Panc1 (cell line): ENCODE measurements at regions not wholly inside any gene's neighbourhood (a gene's known extent, or its start where the extent isn't known, plus 50 kb on each side); places are given as distances from the start of the nearest gene placed in this dataset.

ENCODE experiments used
- ATAC-seq: fragments of 200-7000 bp; cut with Tn5 transposase; 2 replicates; pipeline ENCODE4 v1.9.1; 2020; ENCODE audit warnings: mild to moderate bottlenecking, moderate library complexity
- BruUV-seq: library from RNA; stranded (reverse); fragments of 400-500 nt; replicated peaks from 2 replicates; lab custom pipeline; 2021; lab: Mats Ljungman, UMichigan
- CTCF ChIA-PET: fragments of 300-600 bp; sonication (Branson Sonifier 250); formaldehyde crosslinking; loops from one replicate; lab custom pipeline; 2022; ENCODE audit warnings: antibody characterized with exemption; lab: Charles Lee
- POLR2A ChIA-PET: fragments of 300-600 bp; sonication (Branson Sonifier 250); formaldehyde crosslinking; loops from one replicate; lab custom pipeline; 2022; ENCODE audit warnings: antibody characterized with exemption; lab: Charles Lee
- DNase-seq: peaks from one replicate; pipeline ENCODE4 v3.0.0-alpha.2; 2010; ENCODE audit warnings: low read depth, low spot score
- H3K27ac ChIP-seq: 2 replicates; pipeline ENCODE4 v1.5.1; 2011; ENCODE audit warnings: mild to moderate bottlenecking, low read length, inconsistent platforms
- H3K27me3 ChIP-seq: fragments of 200-500 bp; sonication (Bioruptor generic); 2 replicates; pipeline ENCODE4 v1.6.0; 2014; ENCODE audit warnings: low read length, inconsistent platforms; ENCODE audit not compliant: control insufficient read depth, insufficient read depth
- H3K36me3 ChIP-seq: fragments of 200-500 bp; sonication (Bioruptor generic); 2 replicates; pipeline ENCODE4 v1.5.1; 2014; ENCODE audit warnings: inconsistent platforms, mild to moderate bottlenecking, low read length, moderate library complexity; ENCODE audit not compliant: control insufficient read depth, insufficient read depth
- H3K4me1 ChIP-seq: 2 replicates; pipeline ENCODE4 v1.5.1; 2011; ENCODE audit warnings: inconsistent platforms, mild to moderate bottlenecking, low read length, moderate library complexity; ENCODE audit not compliant: control insufficient read depth, insufficient read depth
- H3K4me3 ChIP-seq, 2 experiments: 2 replicates each; pipeline ENCODE4 v1.5.1; 2011 to 2012; ENCODE audit warnings: low read depth in 2 of 2, low read length in 2 of 2, mild to moderate bottlenecking in 2 of 2, inconsistent platforms in 1 of 2, moderate library complexity in 1 of 2
- H3K9me3 ChIP-seq: fragments of 200-500 bp; sonication (Bioruptor generic); 2 replicates; pipeline ENCODE4 v1.5.1; 2014; ENCODE audit warnings: low read depth, mild to moderate bottlenecking, inconsistent platforms, low read length, moderate library complexity; ENCODE audit not compliant: control insufficient read depth, insufficient read depth
- POLR2AphosphoS5 ChIP-seq: IDR thresholded peaks from 2 replicates; pipeline ENCODE4 v1.6.1; 2012; ENCODE audit warnings: mild to moderate bottlenecking, low read depth, low read length, moderate library complexity
- SIN3A ChIP-seq: IDR thresholded peaks from 2 replicates; pipeline ENCODE4 v1.6.1; 2012; ENCODE audit warnings: low read depth, mild to moderate bottlenecking, low read length, moderate library complexity, borderline replicate concordance; ENCODE audit not compliant: insufficient read depth
- TCF7L2 ChIP-seq: IDR thresholded peaks from 2 replicates; pipeline ENCODE4 v1.6.1; 2011; ENCODE audit warnings: mild to moderate bottlenecking, low read depth, low read length, inconsistent platforms
- in situ Hi-C: cut with HindIII; loops from 2 replicates; pipeline ENCODE4 v1.10.0; 2016; ENCODE audit warnings: low sequenced_read_pairs, low pct_unique_long_range_greater_than_20kb
- intact Hi-C: fragments of 100-400 bp; cut with micrococcal nuclease; formaldehyde crosslinking; loops from one replicate; pipeline ENCODE4 v1.10.0; 2022; ENCODE audit not compliant: unreplicated experiment
- TF ChIP-seq, protein P1 (sequence below), 2 experiments: IDR thresholded peaks; 2 replicates each; pipeline ENCODE4 v1.6.1; 2011 to 2012; ENCODE audit warnings: low read depth in 2 of 2, control low read depth in 1 of 2, low read length in 1 of 2, mild to moderate bottlenecking in 1 of 2, moderate library complexity in 1 of 2; ENCODE audit not compliant: insufficient read depth in 1 of 2
- TF ChIP-seq, protein P2 (sequence below): fragments of 450-650 bp; IDR thresholded peaks from 2 replicates; pipeline ENCODE4 v1.5.1; 2017; ENCODE audit warnings: mild to moderate bottlenecking

DNA sequence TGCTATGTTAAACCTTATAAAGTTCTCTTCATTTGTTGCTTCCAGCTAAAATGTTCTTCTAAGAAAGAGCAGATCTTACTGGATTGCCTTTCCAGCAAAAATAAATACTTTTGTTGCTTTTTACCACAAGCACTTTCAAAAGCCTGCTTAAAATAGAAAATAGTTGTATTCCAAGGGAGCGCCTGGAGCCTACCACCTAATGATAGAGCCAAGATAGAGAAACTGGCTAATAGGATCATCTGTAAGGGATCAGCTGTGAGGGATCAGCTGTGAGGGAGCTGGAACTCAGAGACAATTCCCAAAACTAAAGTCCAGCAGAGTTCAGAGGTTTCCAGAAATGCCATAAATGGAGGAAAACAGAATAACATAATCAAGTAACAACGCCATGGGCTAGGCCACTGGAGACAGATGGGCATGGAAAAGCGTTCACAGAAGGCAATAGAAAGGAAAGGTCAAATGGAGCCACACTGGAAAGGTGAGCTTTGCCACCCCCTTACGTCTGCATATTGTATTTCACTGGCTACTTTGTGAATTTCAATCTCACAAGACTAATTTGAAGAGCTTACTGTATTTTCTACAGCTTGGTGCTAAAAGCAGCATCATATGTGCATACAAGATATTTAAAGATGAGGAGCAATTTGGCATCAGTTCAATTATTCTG lies 140.6 kb upstream of the TLE4 start:
- ChIA-PET CTCF (no interaction called here), POLR2A (no interaction called here)
- no peaks in the 10 kb centered on the region for H3K9me3 ChIP-seq
- no TSS peak for BruUV-seq
- H3K36me3 ChIP-seq = no peaks in the 10 kb centered on the region
- no peaks in the 10 kb centered on the region for H3K4me1 ChIP-seq
- ATAC-seq (no peak), DNase-seq (no peak)
- in situ Hi-C loops (no loop called here), intact Hi-C loops (no loop called here)
- H3K27ac ChIP-seq = no peak overlapping the region
- no peak overlapping the region for H3K4me3 ChIP-seq
- no peaks in the 10 kb centered on the region for H3K27me3 ChIP-seq
- TF ChIP-seq SIN3A (no peak), POLR2AphosphoS5 (no peak)
- TF ChIP-seq, protein P1, sequence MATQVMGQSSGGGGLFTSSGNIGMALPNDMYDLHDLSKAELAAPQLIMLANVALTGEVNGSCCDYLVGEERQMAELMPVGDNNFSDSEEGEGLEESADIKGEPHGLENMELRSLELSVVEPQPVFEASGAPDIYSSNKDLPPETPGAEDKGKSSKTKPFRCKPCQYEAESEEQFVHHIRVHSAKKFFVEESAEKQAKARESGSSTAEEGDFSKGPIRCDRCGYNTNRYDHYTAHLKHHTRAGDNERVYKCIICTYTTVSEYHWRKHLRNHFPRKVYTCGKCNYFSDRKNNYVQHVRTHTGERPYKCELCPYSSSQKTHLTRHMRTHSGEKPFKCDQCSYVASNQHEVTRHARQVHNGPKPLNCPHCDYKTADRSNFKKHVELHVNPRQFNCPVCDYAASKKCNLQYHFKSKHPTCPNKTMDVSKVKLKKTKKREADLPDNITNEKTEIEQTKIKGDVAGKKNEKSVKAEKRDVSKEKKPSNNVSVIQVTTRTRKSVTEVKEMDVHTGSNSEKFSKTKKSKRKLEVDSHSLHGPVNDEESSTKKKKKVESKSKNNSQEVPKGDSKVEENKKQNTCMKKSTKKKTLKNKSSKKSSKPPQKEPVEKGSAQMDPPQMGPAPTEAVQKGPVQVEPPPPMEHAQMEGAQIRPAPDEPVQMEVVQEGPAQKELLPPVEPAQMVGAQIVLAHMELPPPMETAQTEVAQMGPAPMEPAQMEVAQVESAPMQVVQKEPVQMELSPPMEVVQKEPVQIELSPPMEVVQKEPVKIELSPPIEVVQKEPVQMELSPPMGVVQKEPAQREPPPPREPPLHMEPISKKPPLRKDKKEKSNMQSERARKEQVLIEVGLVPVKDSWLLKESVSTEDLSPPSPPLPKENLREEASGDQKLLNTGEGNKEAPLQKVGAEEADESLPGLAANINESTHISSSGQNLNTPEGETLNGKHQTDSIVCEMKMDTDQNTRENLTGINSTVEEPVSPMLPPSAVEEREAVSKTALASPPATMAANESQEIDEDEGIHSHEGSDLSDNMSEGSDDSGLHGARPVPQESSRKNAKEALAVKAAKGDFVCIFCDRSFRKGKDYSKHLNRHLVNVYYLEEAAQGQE (IDR thresholded peaks at IDR 0.05; ENCODE audit: insufficient read depth in 1 of 2, low read depth in 2 of 2, low read length in 1 of 2) = no peak
- TF ChIP-seq, protein P2, sequence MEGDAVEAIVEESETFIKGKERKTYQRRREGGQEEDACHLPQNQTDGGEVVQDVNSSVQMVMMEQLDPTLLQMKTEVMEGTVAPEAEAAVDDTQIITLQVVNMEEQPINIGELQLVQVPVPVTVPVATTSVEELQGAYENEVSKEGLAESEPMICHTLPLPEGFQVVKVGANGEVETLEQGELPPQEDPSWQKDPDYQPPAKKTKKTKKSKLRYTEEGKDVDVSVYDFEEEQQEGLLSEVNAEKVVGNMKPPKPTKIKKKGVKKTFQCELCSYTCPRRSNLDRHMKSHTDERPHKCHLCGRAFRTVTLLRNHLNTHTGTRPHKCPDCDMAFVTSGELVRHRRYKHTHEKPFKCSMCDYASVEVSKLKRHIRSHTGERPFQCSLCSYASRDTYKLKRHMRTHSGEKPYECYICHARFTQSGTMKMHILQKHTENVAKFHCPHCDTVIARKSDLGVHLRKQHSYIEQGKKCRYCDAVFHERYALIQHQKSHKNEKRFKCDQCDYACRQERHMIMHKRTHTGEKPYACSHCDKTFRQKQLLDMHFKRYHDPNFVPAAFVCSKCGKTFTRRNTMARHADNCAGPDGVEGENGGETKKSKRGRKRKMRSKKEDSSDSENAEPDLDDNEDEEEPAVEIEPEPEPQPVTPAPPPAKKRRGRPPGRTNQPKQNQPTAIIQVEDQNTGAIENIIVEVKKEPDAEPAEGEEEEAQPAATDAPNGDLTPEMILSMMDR = no peak

DNA sequence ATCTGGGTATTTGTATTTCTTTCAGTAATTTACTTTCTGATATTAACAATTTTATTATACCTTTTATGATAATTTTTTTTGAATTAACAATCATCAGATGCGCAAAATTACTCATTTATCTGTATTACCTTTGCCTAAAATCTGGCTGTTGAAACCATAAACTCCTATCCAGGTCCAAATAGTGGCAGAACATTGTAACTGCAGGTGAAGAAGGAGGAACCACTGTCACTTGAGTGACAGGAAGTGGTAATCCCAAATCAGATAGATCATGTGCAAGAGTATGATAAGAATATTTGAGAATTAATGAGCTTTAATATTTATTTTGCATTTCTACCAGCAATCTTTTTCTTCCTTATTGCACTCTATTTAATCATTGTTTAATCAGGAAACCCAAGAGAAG lies 139.3 kb upstream of the TLE4 start:
- no peaks in the 10 kb centered on the region for H3K27me3 ChIP-seq
- in situ Hi-C loops (no loop called here), intact Hi-C loops (no loop called here)
- TF ChIP-seq POLR2AphosphoS5 (no peak), TCF7L2 (no peak), SIN3A (no peak)
- TF ChIP-seq, protein P2 = no peak
- TF ChIP-seq, protein P1 (IDR thresholded peaks at IDR 0.05; ENCODE audit: insufficient read depth in 1 of 2, low read depth in 2 of 2, low read length in 1 of 2) = no peak
- ATAC-seq (no peak), DNase-seq (no peak)
- no peaks in the 10 kb centered on the region for H3K9me3 ChIP-seq
- H3K36me3 ChIP-seq = no peaks in the 10 kb centered on the region
- no TSS peak for BruUV-seq
- no peak overlapping the region for H3K4me3 ChIP-seq
- H3K4me1 ChIP-seq = no peaks in the 10 kb centered on the region
- POLR2A ChIA-PET = no interaction called here
- CTCF ChIA-PET = no interaction called here
- H3K27ac ChIP-seq = no peak overlapping the region
